ENCODE measurements at regions not wholly inside any gene's neighbourhood (a gene's known extent, or its start where the extent isn't known, plus 50 kb on each side); places are given as distances from the start of the nearest gene placed in this dataset.

GRCh38 chr4:116150152-116150551 lies 935.2 kb downstream of the TRAM1L1 start:
- no peak overlapping the region for H4K8ac ChIP-seq (ENCODE audit: low read depth, low read length)
- no peaks in the 10 kb centered on the region for H3K27me3 ChIP-seq (ENCODE audit: control insufficient read depth in 3 of 3, insufficient read depth in 3 of 3, low read depth in 1 of 3, low read length in 3 of 3)
- H3K36me3 ChIP-seq (replicated peaks in 1 of 2; ENCODE audit: control insufficient read depth in 2 of 2, insufficient read depth in 2 of 2, low read length in 2 of 2) = no peaks in the 10 kb centered on the region
- H3K14ac ChIP-seq (ENCODE audit: low read length) = no peak overlapping the region
- H3K79me1 ChIP-seq (ENCODE audit: low read depth, low read length) = no peaks in the 10 kb centered on the region
- no peak overlapping the region for H3K4me3 ChIP-seq (ENCODE audit: low read length in 2 of 2)
- no peak overlapping the region for H3K4me2 ChIP-seq (ENCODE audit: insufficient read depth, low read length, poor library complexity, severe bottlenecking)
- H2BK15ac ChIP-seq (ENCODE audit: low read length) = no peak overlapping the region
- no CpG with 5 or more reads among the region's 1 CpG for WGBS, 2 donors (ENCODE audit: extremely low coverage in 2 of 2, insufficient read length in 2 of 2, insufficient replicate concordance in 1 of 2)
- no peak overlapping the region for H2AFZ ChIP-seq (ENCODE audit: low read length)
- no peak overlapping the region for H3K23ac ChIP-seq (ENCODE audit: low read depth, low read length, poor library complexity)
- H3K9ac ChIP-seq (ENCODE audit: low read depth, low read length, poor library complexity) = no peak overlapping the region
- H2AK5ac ChIP-seq (ENCODE audit: low read depth, low read length) = no peak overlapping the region
- H4K91ac ChIP-seq (ENCODE audit: low read depth, low read length, poor library complexity) = no peak overlapping the region
- H2BK120ac ChIP-seq (ENCODE audit: low read depth, low read length) = no peak overlapping the region
- peaks cover 0 to 1% of the 10 kb centered on the region in 2 donors for H3K4me1 ChIP-seq (ENCODE audit: control insufficient read depth in 2 of 2, insufficient read depth in 1 of 2, low read depth in 1 of 2, low read length in 2 of 2)
- DNase-seq (ENCODE audit: low spot score) = no peak
- no peak overlapping the region for H3K4ac ChIP-seq (ENCODE audit: low read length)
- no peak overlapping the region for H2BK12ac ChIP-seq (ENCODE audit: low read length)
- H3K9me3 ChIP-seq (replicated peaks in 1 of 2; ENCODE audit: control insufficient read depth in 2 of 2, insufficient read depth in 1 of 2, low read depth in 1 of 2, low read length in 2 of 2) = no peaks in the 10 kb centered on the region
- H3K18ac ChIP-seq (ENCODE audit: low read length) = no peak overlapping the region
- H2BK5ac ChIP-seq (ENCODE audit: low read length) = no peak overlapping the region
- no peak overlapping the region for H3K27ac ChIP-seq (replicated peaks; ENCODE audit: low read length)

- no peak for DNase-seq (ENCODE audit: low spot score)
- H3K18ac ChIP-seq (ENCODE audit: low read length) = no peak overlapping the region
- no peak overlapping the region for H2BK15ac ChIP-seq (ENCODE audit: low read length)
- H2AK5ac ChIP-seq (ENCODE audit: low read depth, low read length) = no peak overlapping the region
- no CpG with 5 or more reads among the region's 2 CpGs for WGBS, 2 donors (ENCODE audit: extremely low coverage in 2 of 2, insufficient read length in 2 of 2, insufficient replicate concordance in 1 of 2)
- no peak overlapping the region for H3K23ac ChIP-seq (ENCODE audit: low read depth, low read length, poor library complexity)
- H3K9me3 ChIP-seq (replicated peaks in 1 of 2; ENCODE audit: control insufficient read depth in 2 of 2, insufficient read depth in 1 of 2, low read depth in 1 of 2, low read length in 2 of 2) = no peaks in the 10 kb centered on the region
- peaks cover 0 to 1% of the 10 kb centered on the region in 2 donors for H3K4me1 ChIP-seq (ENCODE audit: control insufficient read depth in 2 of 2, insufficient read depth in 1 of 2, low read depth in 1 of 2, low read length in 2 of 2)
- H3K9ac ChIP-seq (ENCODE audit: low read depth, low read length, poor library complexity) = no peak overlapping the region
- H3K14ac ChIP-seq (ENCODE audit: low read length) = no peak overlapping the region
- no peak overlapping the region for H3K4me3 ChIP-seq (ENCODE audit: low read length in 2 of 2)
- H3K36me3 ChIP-seq (replicated peaks in 1 of 2; ENCODE audit: control insufficient read depth in 2 of 2, insufficient read depth in 2 of 2, low read length in 2 of 2) = no peaks in the 10 kb centered on the region
- no peak overlapping the region for H3K4ac ChIP-seq (ENCODE audit: low read length)
- H2BK12ac ChIP-seq (ENCODE audit: low read length) = no peak overlapping the region
- no peak overlapping the region for H4K8ac ChIP-seq (ENCODE audit: low read depth, low read length)
- no peak overlapping the region for H4K91ac ChIP-seq (ENCODE audit: low read depth, low read length, poor library complexity)
- no peak overlapping the region for H2BK120ac ChIP-seq (ENCODE audit: low read depth, low read length)
- no peak overlapping the region for H2BK5ac ChIP-seq (ENCODE audit: low read length)
- no peak overlapping the region for H3K4me2 ChIP-seq (ENCODE audit: insufficient read depth, low read length, poor library complexity, severe bottlenecking)
- no peak overlapping the region for H3K27ac ChIP-seq (replicated peaks; ENCODE audit: low read length)
- no peaks in the 10 kb centered on the region for H3K79me1 ChIP-seq (ENCODE audit: low read depth, low read length)
- H2AFZ ChIP-seq (ENCODE audit: low read length) = no peak overlapping the region
- no peaks in the 10 kb centered on the region for H3K27me3 ChIP-seq (ENCODE audit: control insufficient read depth in 3 of 3, insufficient read depth in 3 of 3, low read depth in 1 of 3, low read length in 3 of 3)
Measured at GRCh38 chr4:116143198-116143597, 942.2 kb downstream of the TRAM1L1 start.

DNA sequence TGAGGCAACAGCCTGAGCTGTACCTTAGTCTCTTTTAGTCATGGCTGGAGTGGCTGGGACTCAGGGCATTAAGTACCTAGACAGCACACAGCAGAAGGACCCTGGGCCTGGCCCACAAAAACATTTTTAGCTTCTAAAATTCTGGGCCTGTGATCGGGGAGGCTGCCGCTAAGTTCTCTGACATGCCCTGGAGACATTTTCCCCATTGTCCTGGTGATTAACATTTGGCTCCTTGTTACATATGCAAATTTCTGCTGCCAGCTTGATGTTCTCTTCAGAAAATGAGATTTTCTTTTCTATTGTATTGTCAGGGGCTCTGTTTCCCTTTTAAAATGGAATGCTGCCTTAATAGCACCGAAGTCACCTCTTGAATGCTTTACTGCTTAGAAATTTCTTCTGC lies 952.4 kb downstream of the TRAM1L1 start:
- no peak overlapping the region for H2BK120ac ChIP-seq (ENCODE audit: low read depth, low read length)
- no peak overlapping the region for H3K4me3 ChIP-seq (ENCODE audit: low read length in 2 of 2)
- no peak for DNase-seq (ENCODE audit: low spot score)
- no peak overlapping the region for H2BK15ac ChIP-seq (ENCODE audit: low read length)
- no peak overlapping the region for H2BK5ac ChIP-seq (ENCODE audit: low read length)
- no peak overlapping the region for H3K27ac ChIP-seq (replicated peaks; ENCODE audit: low read length)
- no CpG with 5 or more reads among the region's 3 CpGs for WGBS, 2 donors (ENCODE audit: extremely low coverage in 2 of 2, insufficient read length in 2 of 2, insufficient replicate concordance in 1 of 2)
- no peaks in the 10 kb centered on the region for H3K27me3 ChIP-seq (ENCODE audit: control insufficient read depth in 3 of 3, insufficient read depth in 3 of 3, low read depth in 1 of 3, low read length in 3 of 3)
- H2AFZ ChIP-seq (ENCODE audit: low read length) = no peak overlapping the region
- H3K4me1 ChIP-seq (ENCODE audit: control insufficient read depth in 2 of 2, insufficient read depth in 1 of 2, low read depth in 1 of 2, low read length in 2 of 2) = no peaks in the 10 kb centered on the region
- H4K91ac ChIP-seq (ENCODE audit: low read depth, low read length, poor library complexity) = no peak overlapping the region
- no peak overlapping the region for H3K18ac ChIP-seq (ENCODE audit: low read length)
- no peaks in the 10 kb centered on the region for H3K9me3 ChIP-seq (replicated peaks in 1 of 2; ENCODE audit: control insufficient read depth in 2 of 2, insufficient read depth in 1 of 2, low read depth in 1 of 2, low read length in 2 of 2)
- no peaks in the 10 kb centered on the region for H3K79me1 ChIP-seq (ENCODE audit: low read depth, low read length)
- H3K4me2 ChIP-seq (ENCODE audit: insufficient read depth, low read length, poor library complexity, severe bottlenecking) = no peak overlapping the region
- no peaks in the 10 kb centered on the region for H3K36me3 ChIP-seq (replicated peaks in 1 of 2; ENCODE audit: control insufficient read depth in 2 of 2, insufficient read depth in 2 of 2, low read length in 2 of 2)
- H3K23ac ChIP-seq (ENCODE audit: low read depth, low read length, poor library complexity) = no peak overlapping the region
- no peak overlapping the region for H3K14ac ChIP-seq (ENCODE audit: low read length)
- H4K8ac ChIP-seq (ENCODE audit: low read depth, low read length) = no peak overlapping the region
- no peak overlapping the region for H3K4ac ChIP-seq (ENCODE audit: low read length)
- H2BK12ac ChIP-seq (ENCODE audit: low read length) = no peak overlapping the region
- no peak overlapping the region for H3K9ac ChIP-seq (ENCODE audit: low read depth, low read length, poor library complexity)
- H2AK5ac ChIP-seq (ENCODE audit: low read depth, low read length) = no peak overlapping the region

- Histone ChIP-seq H3K14ac (ENCODE audit: low read length) (no peak overlapping the region), H3K4ac (ENCODE audit: low read length) (no peak overlapping the region), H2BK12ac (ENCODE audit: low read length) (no peak overlapping the region), H2BK15ac (ENCODE audit: low read length) (no peak overlapping the region), H2AFZ (ENCODE audit: low read length) (no peak overlapping the region), H3K4me2 (ENCODE audit: insufficient read depth, low read length, poor library complexity, severe bottlenecking) (no peak overlapping the region), H2AK5ac (ENCODE audit: low read depth, low read length) (no peak overlapping the region), H3K27me3 (ENCODE audit: control insufficient read depth in 3 of 3, insufficient read depth in 3 of 3, low read depth in 1 of 3, low read length in 3 of 3) (no peaks in the 10 kb centered on the region), H3K4me3 (ENCODE audit: low read length in 2 of 2) (no peak overlapping the region), H2BK120ac (ENCODE audit: low read depth, low read length) (no peak overlapping the region), H3K9me3 (replicated peaks in 1 of 2; ENCODE audit: control insufficient read depth in 2 of 2, insufficient read depth in 1 of 2, low read depth in 1 of 2, low read length in 2 of 2) (no peaks in the 10 kb centered on the region), H4K91ac (ENCODE audit: low read depth, low read length, poor library complexity) (no peak overlapping the region), H3K36me3 (replicated peaks in 1 of 2; ENCODE audit: control insufficient read depth in 2 of 2, insufficient read depth in 2 of 2, low read length in 2 of 2) (no peaks in the 10 kb centered on the region), H2BK5ac (ENCODE audit: low read length) (no peak overlapping the region), H3K23ac (ENCODE audit: low read depth, low read length, poor library complexity) (no peak overlapping the region), H4K8ac (ENCODE audit: low read depth, low read length) (no peak overlapping the region), H3K27ac (replicated peaks; ENCODE audit: low read length) (no peak overlapping the region), H3K9ac (ENCODE audit: low read depth, low read length, poor library complexity) (no peak overlapping the region), H3K4me1 (ENCODE audit: control insufficient read depth in 2 of 2, insufficient read depth in 1 of 2, low read depth in 1 of 2, low read length in 2 of 2) (no peaks in the 10 kb centered on the region), H3K18ac (ENCODE audit: low read length) (no peak overlapping the region), H3K79me1 (ENCODE audit: low read depth, low read length) (no peaks in the 10 kb centered on the region)
- no CpG with 5 or more reads among the region's 2 CpGs for WGBS, 2 donors (ENCODE audit: extremely low coverage in 2 of 2, insufficient read length in 2 of 2, insufficient replicate concordance in 1 of 2)
- DNase-seq (ENCODE audit: low spot score) = no peak
Measured at GRCh38 chr4:116126794-116127193, 958.6 kb downstream of the TRAM1L1 start.

All from neuronal stem cell (in vitro differentiated cells).